H9 (cell line): ENCODE measurements at regions not wholly inside any gene's neighbourhood (a gene's known extent, or its start where the extent isn't known, plus 50 kb on each side); places are given as distances from the start of the nearest gene placed in this dataset.

ENCODE experiments used
- DNase-seq: peaks from one replicate; pipeline ENCODE4 v3.0.0-alpha.2; 2017
- H2AFZ ChIP-seq: one replicate; pipeline ENCODE4 v1.6.1; 2013; ENCODE audit warnings: mild to moderate bottlenecking, low read length, control low read depth, moderate library complexity
- H2AK5ac ChIP-seq: 2 replicates; pipeline ENCODE4 v1.6.1; 2013; ENCODE audit warnings: low read length, control low read depth, mixed read lengths; ENCODE audit not compliant: insufficient read length
- H2BK120ac ChIP-seq: one replicate; pipeline ENCODE4 v1.6.1; 2013; ENCODE audit warnings: low read depth, mild to moderate bottlenecking, low read length, control low read depth, inconsistent platforms; ENCODE audit not compliant: poor library complexity, severe bottlenecking
- H2BK12ac ChIP-seq: 2 replicates; pipeline ENCODE4 v1.6.1; 2013; ENCODE audit warnings: low read length, control low read depth, mixed read lengths, low read depth; ENCODE audit not compliant: insufficient read length
- H2BK15ac ChIP-seq: 2 replicates; pipeline ENCODE4 v1.6.1; 2013; ENCODE audit warnings: low read depth, low read length, control low read depth
- H2BK20ac ChIP-seq: one replicate; pipeline ENCODE4 v1.6.1; 2013; ENCODE audit warnings: low read depth, mild to moderate bottlenecking, low read length, control low read depth, inconsistent platforms; ENCODE audit not compliant: poor library complexity, severe bottlenecking
- H2BK5ac ChIP-seq: 2 replicates; pipeline ENCODE4 v1.6.1; 2013; ENCODE audit warnings: low read length, control low read depth, mixed read lengths; ENCODE audit not compliant: insufficient read length
- H3K14ac ChIP-seq: 2 replicates; pipeline ENCODE4 v1.6.1; 2013; ENCODE audit warnings: low read length, control low read depth; ENCODE audit not compliant: insufficient read depth
- H3K18ac ChIP-seq: 2 replicates; pipeline ENCODE4 v1.6.1; 2013; ENCODE audit warnings: low read depth, mild to moderate bottlenecking, mixed read lengths, low read length, control low read depth; ENCODE audit not compliant: insufficient read length
- H3K23ac ChIP-seq: 2 replicates; pipeline ENCODE4 v1.6.1; 2013; ENCODE audit warnings: low read length, control low read depth, mixed read lengths, low read depth; ENCODE audit not compliant: insufficient read length
- H3K23me2 ChIP-seq: 2 replicates; pipeline ENCODE4 v1.6.1; 2013; ENCODE audit warnings: low read depth, mild to moderate bottlenecking, mixed read lengths, low read length, control low read depth; ENCODE audit not compliant: insufficient read length, poor library complexity, severe bottlenecking
- H3K27ac ChIP-seq: 2 replicates; pipeline ENCODE4 v1.5.1; 2013; ENCODE audit warnings: low read length, control low read depth, mixed read lengths, low read depth; ENCODE audit not compliant: insufficient read length
- H3K27me3 ChIP-seq: 2 replicates; pipeline ENCODE4 v1.6.1; 2013; ENCODE audit warnings: low read length, control low read depth, inconsistent platforms; ENCODE audit not compliant: insufficient read depth
- H3K4ac ChIP-seq: 2 replicates; pipeline ENCODE4 v1.6.1; 2013; ENCODE audit warnings: low read depth, mild to moderate bottlenecking, control low read depth, inconsistent platforms, low read length, moderate library complexity
- H3K4me1 ChIP-seq: 2 replicates; pipeline ENCODE4 v1.6.1; 2013; ENCODE audit warnings: low read length, control low read depth, inconsistent platforms; ENCODE audit not compliant: insufficient read depth
- H3K4me2 ChIP-seq: 2 replicates; pipeline ENCODE4 v1.6.1; 2013; ENCODE audit warnings: low read length, control low read depth, mixed read lengths; ENCODE audit not compliant: insufficient read length, insufficient read depth
- H3K56ac ChIP-seq: 2 replicates; pipeline ENCODE4 v1.6.1; 2013; ENCODE audit warnings: low read depth, mild to moderate bottlenecking, mixed read lengths, low read length, control low read depth; ENCODE audit not compliant: insufficient read length
- H3K79me1 ChIP-seq: 2 replicates; pipeline ENCODE4 v1.6.1; 2013; ENCODE audit warnings: low read depth, mild to moderate bottlenecking, moderate library complexity, low read length, control low read depth, inconsistent platforms; ENCODE audit not compliant: insufficient read depth, poor library complexity, severe bottlenecking
- H3K79me2 ChIP-seq: 2 replicates; pipeline ENCODE4 v1.6.1; 2013; ENCODE audit warnings: low read length, control low read depth, inconsistent platforms; ENCODE audit not compliant: insufficient read depth
- H3K9ac ChIP-seq: 2 replicates; pipeline ENCODE4 v1.6.1; 2013; ENCODE audit warnings: low read length, control low read depth, mixed read lengths; ENCODE audit not compliant: insufficient read length; ENCODE audit errors: extremely low read depth
- H3K9me3 ChIP-seq: one replicate; pipeline ENCODE4 v1.6.1; 2013; ENCODE audit warnings: low read depth, low read length, inconsistent platforms; ENCODE audit not compliant: control insufficient read depth
- H3T11ph ChIP-seq: one replicate; pipeline ENCODE4 v1.6.1; 2013; ENCODE audit warnings: mild to moderate bottlenecking, low read length, control low read depth, inconsistent platforms
- H4K20me1 ChIP-seq: one replicate; pipeline ENCODE4 v1.6.1; 2013; ENCODE audit not compliant: control insufficient read depth, insufficient read length, insufficient read depth
- H4K5ac ChIP-seq: 2 replicates; pipeline ENCODE4 v1.6.1; 2013; ENCODE audit warnings: low read depth, mild to moderate bottlenecking, mixed read lengths, low read length, control low read depth; ENCODE audit not compliant: insufficient read length
- H4K8ac ChIP-seq: replicated peaks from 2 replicates; pipeline ENCODE4 v1.6.1; 2013; ENCODE audit warnings: low read length, control low read depth, mixed read lengths, low read depth; ENCODE audit not compliant: insufficient read length
- H4K91ac ChIP-seq: 2 replicates; pipeline ENCODE4 v1.6.1; 2013; ENCODE audit warnings: low read depth, mild to moderate bottlenecking, moderate library complexity, mixed read lengths, low read length, control low read depth; ENCODE audit not compliant: insufficient read length
- H3K27ac Mint-ChIP-seq, 3 experiments: 2 replicates in 2 of 3; 3 replicates in 1 of 3; pipeline ENCODE4 v1.8.0; 2020 to 2021; ENCODE audit warnings: mixed read lengths in 3 of 3, mild to moderate bottlenecking in 1 of 3, moderate library complexity in 1 of 3
- H3K27me3 Mint-ChIP-seq: 2 replicates; pipeline ENCODE4 v1.8.0; 2021; ENCODE audit warnings: low read depth, mild to moderate bottlenecking, moderate library complexity, mixed read lengths
- H3K36me3 Mint-ChIP-seq, 3 experiments: 2 replicates in 2 of 3; 3 replicates in 1 of 3; pipeline ENCODE4 v1.8.0; 2020 to 2021; ENCODE audit warnings: low read depth in 3 of 3, mixed read lengths in 3 of 3; ENCODE audit not compliant: insufficient read depth in 1 of 3
- H3K4me1 Mint-ChIP-seq, 2 experiments: 2 replicates each; pipeline ENCODE4 v1.8.0; 2020; ENCODE audit warnings: mixed read lengths in 2 of 2
- H3K4me3 Mint-ChIP-seq, 2 experiments: 2 replicates in 1 of 2; 3 replicates in 1 of 2; pipeline ENCODE4 v1.8.0; 2020 to 2021; ENCODE audit warnings: mild to moderate bottlenecking in 2 of 2, mixed read lengths in 2 of 2, moderate library complexity in 1 of 2
- H3K9me3 Mint-ChIP-seq, 2 experiments: 2 replicates in 1 of 2; 3 replicates in 1 of 2; pipeline ENCODE4 v1.8.0; 2020; ENCODE audit warnings: mild to moderate bottlenecking in 2 of 2, mixed read lengths in 2 of 2, moderate library complexity in 1 of 2
- WGBS: extraction: QIAGEN DNeasy Blood & Tissue Kit; methylation state at CpG from one replicate; pipeline ENCODE4 v1.1.7; 2013; ENCODE audit warnings: missing lambda C conversion rate, low lambda C conversion rate, mixed read lengths; ENCODE audit not compliant: insufficient read length; ENCODE audit errors: extremely low coverage; 5-methylcytosine and 5-hydroxymethylcytosine counted together
- TF ChIP-seq, protein P1 (sequence below): fragments of 200-600 bp; sonication (generic); conservative IDR thresholded peaks from 3 replicates; pipeline ENCODE4 v1.8.0; 2021; ENCODE audit warnings: antibody characterized with exemption, mild to moderate bottlenecking

DNA sequence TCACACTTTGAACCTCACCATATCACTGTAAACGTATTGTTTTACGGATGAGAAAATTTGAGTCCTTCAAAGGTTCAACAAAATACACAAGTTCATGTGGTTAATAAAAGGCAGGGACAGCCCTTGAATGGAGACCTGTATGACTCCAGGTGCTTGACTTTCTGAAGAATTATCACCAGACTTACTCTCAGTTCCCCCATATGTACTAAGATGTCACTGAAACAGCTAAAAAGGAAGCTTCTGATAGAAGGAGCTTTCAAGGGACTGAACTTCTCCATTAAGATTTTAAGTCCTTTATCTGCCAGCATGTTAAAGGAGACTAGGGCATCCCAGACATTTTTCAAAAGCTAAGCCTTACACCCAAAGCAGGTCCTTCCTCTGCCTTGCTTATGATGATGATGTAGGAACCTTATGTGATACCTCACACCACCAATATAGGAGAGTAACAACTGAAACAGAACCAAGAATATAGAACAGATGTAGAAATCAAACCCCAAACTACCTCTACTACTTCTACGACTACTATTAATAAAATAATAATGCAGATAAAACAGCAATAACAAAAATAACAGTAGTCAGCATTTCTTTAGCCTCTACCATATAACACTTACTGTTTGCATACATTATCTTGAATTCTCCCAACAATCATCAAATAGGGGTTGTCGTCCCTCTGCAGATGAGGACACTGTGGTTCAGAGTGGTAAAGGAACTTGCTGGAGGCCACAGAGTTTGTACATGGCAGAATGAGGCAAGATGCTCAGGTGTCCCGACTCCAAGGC lies 273.9 kb downstream of the ELAVL2 start:
- H3K4me3 Mint-ChIP-seq: no peak overlapping the region
- H3K23me2 ChIP-seq: no peaks in the 10 kb centered on the region
- no peak overlapping the region for H3K14ac ChIP-seq
- no peaks in the 10 kb centered on the region for H3K27me3 ChIP-seq
- H4K5ac ChIP-seq: no peak overlapping the region
- H4K8ac ChIP-seq: no peak overlapping the region
- H2BK120ac ChIP-seq: no peak overlapping the region
- no peaks in the 10 kb centered on the region for H4K20me1 ChIP-seq
- H2BK20ac ChIP-seq: no peak overlapping the region
- H2AFZ ChIP-seq: no peak overlapping the region
- H2BK15ac ChIP-seq: no peak overlapping the region
- no peak overlapping the region for H3T11ph ChIP-seq
- peaks cover 19 to 24% of the 10 kb centered on the region in 2 experiments for H3K4me1 Mint-ChIP-seq
- H3K56ac ChIP-seq: no peak overlapping the region
- H3K79me1 ChIP-seq: no peaks in the 10 kb centered on the region
- H3K4me2 ChIP-seq: no peak overlapping the region
- WGBS: no CpG with 5 or more reads among the region's 5 CpGs
- no peaks in the 10 kb centered on the region for H3K9me3 ChIP-seq
- no peak overlapping the region for H3K4ac ChIP-seq
- H2AK5ac ChIP-seq: no peak overlapping the region
- H3K4me1 ChIP-seq: no peaks in the 10 kb centered on the region
- TF ChIP-seq, protein P1, sequence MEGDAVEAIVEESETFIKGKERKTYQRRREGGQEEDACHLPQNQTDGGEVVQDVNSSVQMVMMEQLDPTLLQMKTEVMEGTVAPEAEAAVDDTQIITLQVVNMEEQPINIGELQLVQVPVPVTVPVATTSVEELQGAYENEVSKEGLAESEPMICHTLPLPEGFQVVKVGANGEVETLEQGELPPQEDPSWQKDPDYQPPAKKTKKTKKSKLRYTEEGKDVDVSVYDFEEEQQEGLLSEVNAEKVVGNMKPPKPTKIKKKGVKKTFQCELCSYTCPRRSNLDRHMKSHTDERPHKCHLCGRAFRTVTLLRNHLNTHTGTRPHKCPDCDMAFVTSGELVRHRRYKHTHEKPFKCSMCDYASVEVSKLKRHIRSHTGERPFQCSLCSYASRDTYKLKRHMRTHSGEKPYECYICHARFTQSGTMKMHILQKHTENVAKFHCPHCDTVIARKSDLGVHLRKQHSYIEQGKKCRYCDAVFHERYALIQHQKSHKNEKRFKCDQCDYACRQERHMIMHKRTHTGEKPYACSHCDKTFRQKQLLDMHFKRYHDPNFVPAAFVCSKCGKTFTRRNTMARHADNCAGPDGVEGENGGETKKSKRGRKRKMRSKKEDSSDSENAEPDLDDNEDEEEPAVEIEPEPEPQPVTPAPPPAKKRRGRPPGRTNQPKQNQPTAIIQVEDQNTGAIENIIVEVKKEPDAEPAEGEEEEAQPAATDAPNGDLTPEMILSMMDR: no peak
- no peak overlapping the region for H3K23ac ChIP-seq
- no peak overlapping the region for H3K18ac ChIP-seq
- no peak overlapping the region for H4K91ac ChIP-seq
- no peak overlapping the region for H3K27ac ChIP-seq
- no peak overlapping the region for H2BK5ac ChIP-seq
- H2BK12ac ChIP-seq: no peak overlapping the region
- H3K27ac Mint-ChIP-seq: no peak overlapping the region
- H3K9ac ChIP-seq: no peak overlapping the region
- H3K79me2 ChIP-seq: no peaks in the 10 kb centered on the region
- peaks cover 0 to 2% of the 10 kb centered on the region in 2 experiments; a peak in 2 of 5 replicates for H3K9me3 Mint-ChIP-seq
- peaks cover 4% of the 10 kb centered on the region; the same call in 1 of the 2 replicates for H3K27me3 Mint-ChIP-seq
- DNase-seq: no peak
- H3K36me3 Mint-ChIP-seq: 0 out of 7 replicates have a peak, but pooled peaks cover 0 to 1% (median 0%) of the 10 kb centered on the region in 3 experiments
